ENCODE measurements at regions not wholly inside any gene's neighbourhood (a gene's known extent, or its start where the extent isn't known, plus 50 kb on each side); places are given as distances from the start of the nearest gene placed in this dataset.

GRCh38 chr6:78192057-78192456 lies 539.2 kb downstream of the MEI4 start:
- no peak for TF ChIP-seq SPI1 (IDR thresholded peaks at IDR 0.05; ENCODE audit: low read depth, low read length)
- no peak for TF ChIP-seq POLR2A (IDR thresholded peaks at IDR 0.05; ENCODE audit: low read depth, low read length)
